GM12801 (cell line): ENCODE measurements at regions not wholly inside any gene's neighbourhood (a gene's known extent, or its start where the extent isn't known, plus 50 kb on each side); places are given as distances from the start of the nearest gene placed in this dataset.

Experiments
- CTCF ChIP-seq: IDR thresholded peaks from one replicate; pipeline ENCODE4 v1.5.1; 2011; ENCODE audit warnings: control low read depth; ENCODE audit not compliant: insufficient read length; ENCODE audit errors: extremely low read depth

DNA sequence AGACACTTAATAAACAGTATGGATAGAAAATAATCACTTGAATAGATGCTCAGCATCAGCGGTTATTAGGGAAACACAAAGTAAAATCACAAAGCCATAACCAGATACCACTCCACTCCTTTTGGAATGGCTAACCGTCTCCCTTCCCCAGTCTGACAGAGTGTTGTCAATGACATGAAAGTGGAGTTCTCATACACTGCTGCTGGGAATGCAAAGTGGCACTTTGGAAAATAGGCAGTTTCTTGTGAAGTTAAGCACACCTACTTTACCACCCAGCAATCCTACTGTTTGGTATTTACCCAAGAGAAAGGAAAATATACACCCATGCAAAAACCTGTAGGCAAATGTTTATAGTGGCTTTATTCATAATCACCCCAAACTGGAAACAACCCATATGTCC is 81.0 kb upstream of the KLHL25 start:
- TF ChIP-seq CTCF, result no peak

GRCh38 chr15:85878828-85879225 is 84.1 kb upstream of the KLHL25 start:
- no peak for TF ChIP-seq CTCF

DNA sequence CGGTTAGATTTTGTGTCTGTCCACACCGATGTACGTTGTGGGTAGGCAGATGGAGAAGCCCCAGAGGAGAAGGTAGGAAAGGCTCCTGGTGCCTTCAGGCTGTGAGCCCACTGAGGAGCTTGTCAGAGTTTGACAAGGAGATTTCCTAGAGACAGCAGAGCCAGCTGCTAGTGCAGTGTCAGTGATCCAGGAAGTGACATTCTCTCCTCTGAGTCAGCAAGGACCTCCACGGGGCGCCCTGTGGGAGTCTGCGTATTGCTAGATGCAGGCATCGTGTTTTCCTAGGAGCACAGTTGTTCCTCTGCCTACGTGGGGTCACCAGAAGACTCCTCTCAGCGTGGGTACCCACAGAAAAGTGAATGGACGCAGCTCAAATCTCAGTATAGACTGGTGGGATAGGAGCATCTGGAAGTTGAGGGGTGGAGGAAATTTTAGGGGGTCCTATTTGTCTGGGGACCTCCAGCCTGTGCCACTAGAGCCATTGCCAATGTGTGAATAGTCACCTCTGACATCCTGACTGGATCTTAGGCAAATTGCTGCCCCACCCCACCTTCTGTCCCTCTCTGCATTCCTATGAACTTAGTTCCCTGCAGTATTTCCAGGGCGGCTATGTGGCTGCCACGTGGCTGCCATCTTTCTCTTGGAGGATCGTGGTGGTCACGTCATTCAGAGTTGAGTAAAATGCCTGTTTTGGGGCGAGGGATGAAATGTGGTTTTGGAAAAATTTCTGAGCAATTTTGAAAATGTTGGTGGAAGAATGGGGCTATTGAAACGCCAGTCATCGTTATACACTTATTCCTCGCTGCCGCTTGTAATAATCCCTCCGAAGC is 84.8 kb upstream of the KLHL25 start:
- no peak for TF ChIP-seq CTCF

DNA sequence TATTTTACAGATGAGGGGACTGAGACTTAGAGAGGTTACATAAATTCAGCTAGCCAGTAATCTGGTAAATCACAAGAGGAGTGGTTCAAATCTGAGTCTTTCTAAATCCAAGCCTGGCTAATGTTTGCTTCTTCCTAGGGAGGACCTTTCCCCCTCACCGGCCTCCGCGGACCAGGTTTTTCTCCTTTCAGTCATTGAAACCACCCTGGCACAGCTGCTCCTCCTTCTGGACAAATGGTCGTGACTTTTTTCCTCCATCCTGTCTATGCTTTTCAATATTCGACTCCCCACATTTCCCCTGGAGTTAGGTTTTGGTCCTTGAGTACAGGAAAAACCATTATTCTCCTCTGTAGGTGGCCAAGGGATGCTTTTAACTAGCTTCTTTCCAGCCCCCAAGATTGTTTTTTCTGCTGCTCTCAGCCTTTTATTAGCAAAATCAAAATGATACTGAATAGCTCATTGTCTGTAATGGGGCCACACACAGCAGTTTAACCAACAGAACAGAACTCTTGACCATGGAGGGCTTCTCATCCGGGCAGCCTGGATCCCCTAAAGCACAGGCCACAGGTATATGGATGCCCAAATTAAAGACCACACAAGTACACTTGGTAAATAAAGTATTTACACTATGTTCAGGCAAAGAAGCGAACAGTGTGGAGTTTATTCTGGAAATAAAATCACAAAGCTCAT is 85.9 kb upstream of the KLHL25 start:
- no peak for TF ChIP-seq CTCF

GRCh38 chr15:85886309-85886811 is 91.6 kb upstream of the KLHL25 start:
- TF ChIP-seq CTCF, result no peak

DNA sequence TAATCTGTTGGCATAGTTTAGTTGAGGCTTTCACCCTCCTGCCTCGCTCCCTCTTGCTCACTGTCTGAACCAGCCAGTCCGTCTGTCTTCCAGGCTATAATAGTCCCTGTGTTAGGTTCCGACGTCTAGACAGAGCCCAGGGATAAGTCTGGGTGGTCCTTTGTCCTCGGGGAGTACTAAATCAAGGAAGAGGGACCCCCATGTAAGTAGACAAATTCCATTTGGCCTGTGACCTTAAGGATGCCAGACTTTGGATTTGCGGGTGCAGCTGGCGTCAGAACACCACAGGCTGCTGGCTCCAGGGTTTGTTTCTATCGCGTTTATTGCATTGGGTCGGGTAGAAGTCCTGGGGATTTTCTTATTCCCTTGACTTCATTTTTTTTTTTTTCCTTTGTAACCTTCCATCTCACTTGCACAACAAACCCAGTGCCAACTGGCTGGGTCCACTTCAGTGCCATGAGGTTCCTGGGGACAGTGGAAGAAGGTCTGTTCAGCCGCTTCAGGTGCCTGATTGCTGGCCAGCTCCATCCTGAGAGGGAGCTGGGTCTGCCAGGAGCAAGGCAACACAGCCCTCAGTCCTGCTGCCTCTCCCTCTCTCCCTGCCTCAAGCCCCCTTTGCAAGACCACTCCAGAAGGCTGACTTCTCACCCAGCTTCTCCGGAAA is 95.4 kb upstream of the KLHL25 start:
- TF ChIP-seq CTCF, result no peak

- TF ChIP-seq CTCF, result no peak
Measured at GRCh38 chr15:85890620-85890980, 95.9 kb upstream of the KLHL25 start.
